ENCODE measurements at regions not wholly inside any gene's neighbourhood (a gene's known extent, or its start where the extent isn't known, plus 50 kb on each side); places are given as distances from the start of the nearest gene placed in this dataset.

- TF ChIP-seq MYC (CRISPR knock-in tag; IDR thresholded peaks at IDR 0.05; ENCODE audit: borderline replicate concordance), result peak; percentile 79; the same call in 1 of the 2 replicates
- TF ChIP-seq ARID2 (CRISPR knock-in tag; IDR thresholded peaks at IDR 0.05; ENCODE audit: borderline replicate concordance), result peak; percentile 94
- TF ChIP-seq, protein P1, sequence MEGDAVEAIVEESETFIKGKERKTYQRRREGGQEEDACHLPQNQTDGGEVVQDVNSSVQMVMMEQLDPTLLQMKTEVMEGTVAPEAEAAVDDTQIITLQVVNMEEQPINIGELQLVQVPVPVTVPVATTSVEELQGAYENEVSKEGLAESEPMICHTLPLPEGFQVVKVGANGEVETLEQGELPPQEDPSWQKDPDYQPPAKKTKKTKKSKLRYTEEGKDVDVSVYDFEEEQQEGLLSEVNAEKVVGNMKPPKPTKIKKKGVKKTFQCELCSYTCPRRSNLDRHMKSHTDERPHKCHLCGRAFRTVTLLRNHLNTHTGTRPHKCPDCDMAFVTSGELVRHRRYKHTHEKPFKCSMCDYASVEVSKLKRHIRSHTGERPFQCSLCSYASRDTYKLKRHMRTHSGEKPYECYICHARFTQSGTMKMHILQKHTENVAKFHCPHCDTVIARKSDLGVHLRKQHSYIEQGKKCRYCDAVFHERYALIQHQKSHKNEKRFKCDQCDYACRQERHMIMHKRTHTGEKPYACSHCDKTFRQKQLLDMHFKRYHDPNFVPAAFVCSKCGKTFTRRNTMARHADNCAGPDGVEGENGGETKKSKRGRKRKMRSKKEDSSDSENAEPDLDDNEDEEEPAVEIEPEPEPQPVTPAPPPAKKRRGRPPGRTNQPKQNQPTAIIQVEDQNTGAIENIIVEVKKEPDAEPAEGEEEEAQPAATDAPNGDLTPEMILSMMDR (CRISPR knock-in tag; IDR thresholded peaks at IDR 0.05), result peak; percentile 45
- 0 out of 2 replicates have a peak, but pooled peaks have one; percentile 56 for TF ChIP-seq ZNF589 (CRISPR knock-in tag; conservative IDR thresholded peaks at IDR 0.05)
- TF ChIP-seq KAT2B (IDR thresholded peaks at IDR 0.05; ENCODE audit: borderline replicate concordance, low read depth, low read length), result no peak
- peak; percentile 55; the same call in 1 of the 2 replicates for TF ChIP-seq ZZZ3 (CRISPR knock-in tag; IDR thresholded peaks at IDR 0.05; ENCODE audit: borderline replicate concordance)
- no peak for TF ChIP-seq SRSF9 (IDR thresholded peaks at IDR 0.05; ENCODE audit: borderline replicate concordance, insufficient read depth, low read depth, low read length, poor library complexity, severe bottlenecking)
- peak; percentile 49; the same call in 1 of the 2 replicates for TF ChIP-seq JUND (CRISPR knock-in tag; IDR thresholded peaks at IDR 0.05)
- TF ChIP-seq ZFX (CRISPR knock-in tag; IDR thresholded peaks at IDR 0.05; ENCODE audit: low read depth), result peak; percentile 57
- peak; percentile 97 for TF ChIP-seq CEBPG (CRISPR knock-in tag; IDR thresholded peaks at IDR 0.05)
- peak; percentile 97 for TF ChIP-seq ZNF510 (CRISPR knock-in tag; IDR thresholded peaks at IDR 0.05; ENCODE audit: low read depth)
- TF ChIP-seq BORCS8-MEF2B (CRISPR knock-in tag; IDR thresholded peaks at IDR 0.05), result peak; percentile 85; the same call in 1 of the 2 replicates
These were observed 158.1 kb upstream of the ZNF184 start for GRCh38 chr6:27630727-27631608.

Measured in HepG2 (cell line).